Hepatocyte (in vitro differentiated cells): ENCODE measurements at regions not wholly inside any gene's neighbourhood (a gene's known extent, or its start where the extent isn't known, plus 50 kb on each side); places are given as distances from the start of the nearest gene placed in this dataset.

ENCODE experiments used
- EZH2 ChIP-seq: fragments of 200-600 bp; sonication (generic); IDR thresholded peaks from 2 replicates; pipeline ENCODE4 v1.6.1; 2016; ENCODE audit warnings: antibody characterized with exemption, mild to moderate bottlenecking, borderline replicate concordance
- TF ChIP-seq, protein P1 (sequence below): fragments of 200-600 bp; sonication (generic); IDR thresholded peaks from 2 replicates; pipeline ENCODE4 v1.5.1; 2016; ENCODE audit warnings: antibody characterized with exemption, mild to moderate bottlenecking; ENCODE audit not compliant: poor library complexity

DNA sequence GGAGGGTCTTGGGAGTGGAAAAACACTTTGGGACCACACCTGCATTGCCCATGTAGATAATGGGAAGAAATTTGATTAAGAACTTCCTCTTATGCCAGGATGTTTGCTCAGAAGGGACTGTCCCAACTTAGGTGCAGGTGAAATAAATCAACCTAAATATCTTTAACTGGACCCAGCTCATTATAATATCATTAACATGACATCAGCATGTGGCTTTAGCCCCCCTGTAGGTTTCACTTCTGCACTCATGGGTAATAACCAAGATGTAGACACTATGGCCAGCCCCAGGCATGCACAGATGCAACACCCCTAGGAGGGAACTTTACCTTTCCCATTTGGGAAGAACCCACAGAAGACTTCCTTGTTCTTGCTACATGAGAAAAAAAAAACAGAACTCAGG, 227.4 kb upstream of the ZNF804A start:
- TF ChIP-seq, protein P1, sequence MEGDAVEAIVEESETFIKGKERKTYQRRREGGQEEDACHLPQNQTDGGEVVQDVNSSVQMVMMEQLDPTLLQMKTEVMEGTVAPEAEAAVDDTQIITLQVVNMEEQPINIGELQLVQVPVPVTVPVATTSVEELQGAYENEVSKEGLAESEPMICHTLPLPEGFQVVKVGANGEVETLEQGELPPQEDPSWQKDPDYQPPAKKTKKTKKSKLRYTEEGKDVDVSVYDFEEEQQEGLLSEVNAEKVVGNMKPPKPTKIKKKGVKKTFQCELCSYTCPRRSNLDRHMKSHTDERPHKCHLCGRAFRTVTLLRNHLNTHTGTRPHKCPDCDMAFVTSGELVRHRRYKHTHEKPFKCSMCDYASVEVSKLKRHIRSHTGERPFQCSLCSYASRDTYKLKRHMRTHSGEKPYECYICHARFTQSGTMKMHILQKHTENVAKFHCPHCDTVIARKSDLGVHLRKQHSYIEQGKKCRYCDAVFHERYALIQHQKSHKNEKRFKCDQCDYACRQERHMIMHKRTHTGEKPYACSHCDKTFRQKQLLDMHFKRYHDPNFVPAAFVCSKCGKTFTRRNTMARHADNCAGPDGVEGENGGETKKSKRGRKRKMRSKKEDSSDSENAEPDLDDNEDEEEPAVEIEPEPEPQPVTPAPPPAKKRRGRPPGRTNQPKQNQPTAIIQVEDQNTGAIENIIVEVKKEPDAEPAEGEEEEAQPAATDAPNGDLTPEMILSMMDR, result no peak
- TF ChIP-seq EZH2, result no peak
